Mucosa of descending colon (tissue), 3 donors: ENCODE measurements at regions not wholly inside any gene's neighbourhood (a gene's known extent, or its start where the extent isn't known, plus 50 kb on each side); places are given as distances from the start of the nearest gene placed in this dataset.
"Not testable (repeated sequence)": the region's sequence is repeated elsewhere in the genome, so short reads cannot be mapped to it uniquely, and the experiment has no call there.

ENCODE experiments used
- ATAC-seq: fragments of 200-7000 bp; cut with Tn5 transposase; one replicate; pipeline ENCODE4 v1.9.1; 2020; ENCODE audit warnings: mild to moderate bottlenecking, moderate library complexity
- DNase-seq, 3 donors: peaks; one replicate each; pipeline ENCODE4 v3.0.0-alpha.2; 2020
- H3K36me3 ChIP-seq: fragments of 200-600 bp; one replicate; pipeline ENCODE4 v1.8.0; 2021; ENCODE audit warnings: low read depth, mild to moderate bottlenecking
- H3K4me1 ChIP-seq: fragments of 200-600 bp; one replicate; pipeline ENCODE4 v1.8.0; 2021; ENCODE audit warnings: low read depth, mild to moderate bottlenecking
- H3K4me3 ChIP-seq: fragments of 200-600 bp; one replicate; pipeline ENCODE4 v1.8.0; 2021; ENCODE audit warnings: mild to moderate bottlenecking
- H3K9me3 ChIP-seq: fragments of 200-600 bp; one replicate; pipeline ENCODE4 v1.8.0; 2021; ENCODE audit warnings: mild to moderate bottlenecking
- intact Hi-C, 2 donors: fragments of 100-400 bp; cut with DNase I in 1 of 2; cut with micrococcal nuclease in 1 of 2; formaldehyde crosslinking; loops; one replicate each; pipeline versions ENCODE4 v1.11.0 to v1.11.1; 2022; cut with DNase I, micrococcal nuclease
- TF ChIP-seq, protein P1 (sequence below): fragments of 200-600 bp; IDR thresholded peaks from one replicate; pipeline ENCODE4 v1.8.0; 2022; ENCODE audit warnings: antibody characterized with exemption, mild to moderate bottlenecking
- donor health status: DM: no; HTN: no; CAD: no; lungs with moderate emphysema.
- donor health status: DM: no; HTN: no; CAD: no.
- donor health status: DM: no; HTN: yes; CAD: no.

- TF ChIP-seq, protein P1, sequence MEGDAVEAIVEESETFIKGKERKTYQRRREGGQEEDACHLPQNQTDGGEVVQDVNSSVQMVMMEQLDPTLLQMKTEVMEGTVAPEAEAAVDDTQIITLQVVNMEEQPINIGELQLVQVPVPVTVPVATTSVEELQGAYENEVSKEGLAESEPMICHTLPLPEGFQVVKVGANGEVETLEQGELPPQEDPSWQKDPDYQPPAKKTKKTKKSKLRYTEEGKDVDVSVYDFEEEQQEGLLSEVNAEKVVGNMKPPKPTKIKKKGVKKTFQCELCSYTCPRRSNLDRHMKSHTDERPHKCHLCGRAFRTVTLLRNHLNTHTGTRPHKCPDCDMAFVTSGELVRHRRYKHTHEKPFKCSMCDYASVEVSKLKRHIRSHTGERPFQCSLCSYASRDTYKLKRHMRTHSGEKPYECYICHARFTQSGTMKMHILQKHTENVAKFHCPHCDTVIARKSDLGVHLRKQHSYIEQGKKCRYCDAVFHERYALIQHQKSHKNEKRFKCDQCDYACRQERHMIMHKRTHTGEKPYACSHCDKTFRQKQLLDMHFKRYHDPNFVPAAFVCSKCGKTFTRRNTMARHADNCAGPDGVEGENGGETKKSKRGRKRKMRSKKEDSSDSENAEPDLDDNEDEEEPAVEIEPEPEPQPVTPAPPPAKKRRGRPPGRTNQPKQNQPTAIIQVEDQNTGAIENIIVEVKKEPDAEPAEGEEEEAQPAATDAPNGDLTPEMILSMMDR = no peak
- intact Hi-C loops = no loop called here
- ATAC-seq = no peak
These were observed 725.1 kb downstream of the BRINP3 start for GRCh38 chr1:189752461-189752995.

GRCh38 chr1:189755100-189755499 is 722.6 kb downstream of the BRINP3 start:
- DNase-seq, H3K36me3 ChIP-seq, H3K4me3 ChIP-seq, H3K4me1 ChIP-seq, H3K9me3 ChIP-seq, ATAC-seq, intact Hi-C loops: not testable (repeated sequence)

More at GRCh38 chr1:189752461-189752995, 725.1 kb downstream of the BRINP3 start:
- no peak for DNase-seq
- Histone ChIP-seq H3K4me1 (no peaks in the 10 kb centered on the region), H3K4me3 (no peak overlapping the region), H3K36me3 (no peaks in the 10 kb centered on the region), H3K9me3 (no peaks in the 10 kb centered on the region)

- TF ChIP-seq, protein P1 = no peak
- intact Hi-C loops = no loop called here
- Histone ChIP-seq H3K4me3 (no peak overlapping the region), H3K36me3 (no peaks in the 10 kb centered on the region), H3K9me3 (no peaks in the 10 kb centered on the region), H3K4me1 (no peaks in the 10 kb centered on the region)
- no peak for DNase-seq
- ATAC-seq = no peak
These were observed 713.0 kb downstream of the BRINP3 start for GRCh38 chr1:189764391-189765320.

GRCh38 chr1:189769448-189769847 is 708.2 kb downstream of the BRINP3 start:
- Histone ChIP-seq H3K9me3 (no peaks in the 10 kb centered on the region), H3K36me3 (no peaks in the 10 kb centered on the region), H3K4me3 (no peak overlapping the region), H3K4me1 (no peaks in the 10 kb centered on the region)
- intact Hi-C loops = no loop called here
- ATAC-seq (no peak), DNase-seq (no peak)
- TF ChIP-seq, protein P1 = no peak

- no peak for ATAC-seq
- intact Hi-C loops = no loop called here
- H3K4me1 ChIP-seq = no peaks in the 10 kb centered on the region
These were observed 702.9 kb downstream of the BRINP3 start for GRCh38 chr1:189774721-189775287.

More at GRCh38 chr1:189774721-189775287, 702.9 kb downstream of the BRINP3 start:
- H3K9me3 ChIP-seq = no peaks in the 10 kb centered on the region
- no peaks in the 10 kb centered on the region for H3K36me3 ChIP-seq
- TF ChIP-seq, protein P1 = no peak
- DNase-seq = no peak
- no peak overlapping the region for H3K4me3 ChIP-seq
